GM12865 (cell line): ENCODE measurements at regions not wholly inside any gene's neighbourhood (a gene's known extent, or its start where the extent isn't known, plus 50 kb on each side); places are given as distances from the start of the nearest gene placed in this dataset.

Experiments
- DNase-seq: peaks from one replicate; pipeline ENCODE4 v3.0.0; 2010; ENCODE audit warnings: low read depth
- H3K4me3 ChIP-seq: 2 replicates; pipeline ENCODE4 v1.5.1; 2011; ENCODE audit warnings: mild to moderate bottlenecking, low read depth, low read length, control low read depth
- TF ChIP-seq, protein P1 (sequence below): IDR thresholded peaks from 2 replicates; pipeline ENCODE4 v1.5.1; 2011; ENCODE audit warnings: low read length, control low read depth, low read depth, inconsistent platforms; ENCODE audit not compliant: insufficient read depth; ENCODE audit errors: missing control alignments

DNA sequence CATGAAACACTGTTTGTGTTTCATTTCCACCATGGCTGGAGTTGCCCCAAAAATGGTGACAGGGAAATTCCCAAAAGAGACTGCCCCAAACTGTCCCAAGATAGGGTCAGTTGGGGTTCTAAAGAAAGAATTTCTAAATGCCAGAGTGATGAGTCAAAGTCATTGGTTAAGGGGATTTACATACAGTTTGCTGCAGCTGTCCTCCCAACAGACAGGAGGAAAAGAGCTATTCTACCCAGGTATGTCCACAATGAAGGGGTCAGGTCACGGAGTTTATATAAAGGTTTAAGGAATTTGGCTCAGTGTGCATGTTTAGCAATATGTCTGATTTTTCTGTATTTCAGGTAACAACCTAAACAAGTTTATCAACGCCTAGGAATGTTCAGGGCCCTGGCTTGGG, 344.1 kb downstream of the TDRD15 start:
- peak; percentile 27 for DNase-seq
- no peak overlapping the region for H3K4me3 ChIP-seq
- TF ChIP-seq, protein P1, sequence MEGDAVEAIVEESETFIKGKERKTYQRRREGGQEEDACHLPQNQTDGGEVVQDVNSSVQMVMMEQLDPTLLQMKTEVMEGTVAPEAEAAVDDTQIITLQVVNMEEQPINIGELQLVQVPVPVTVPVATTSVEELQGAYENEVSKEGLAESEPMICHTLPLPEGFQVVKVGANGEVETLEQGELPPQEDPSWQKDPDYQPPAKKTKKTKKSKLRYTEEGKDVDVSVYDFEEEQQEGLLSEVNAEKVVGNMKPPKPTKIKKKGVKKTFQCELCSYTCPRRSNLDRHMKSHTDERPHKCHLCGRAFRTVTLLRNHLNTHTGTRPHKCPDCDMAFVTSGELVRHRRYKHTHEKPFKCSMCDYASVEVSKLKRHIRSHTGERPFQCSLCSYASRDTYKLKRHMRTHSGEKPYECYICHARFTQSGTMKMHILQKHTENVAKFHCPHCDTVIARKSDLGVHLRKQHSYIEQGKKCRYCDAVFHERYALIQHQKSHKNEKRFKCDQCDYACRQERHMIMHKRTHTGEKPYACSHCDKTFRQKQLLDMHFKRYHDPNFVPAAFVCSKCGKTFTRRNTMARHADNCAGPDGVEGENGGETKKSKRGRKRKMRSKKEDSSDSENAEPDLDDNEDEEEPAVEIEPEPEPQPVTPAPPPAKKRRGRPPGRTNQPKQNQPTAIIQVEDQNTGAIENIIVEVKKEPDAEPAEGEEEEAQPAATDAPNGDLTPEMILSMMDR: no peak

DNA sequence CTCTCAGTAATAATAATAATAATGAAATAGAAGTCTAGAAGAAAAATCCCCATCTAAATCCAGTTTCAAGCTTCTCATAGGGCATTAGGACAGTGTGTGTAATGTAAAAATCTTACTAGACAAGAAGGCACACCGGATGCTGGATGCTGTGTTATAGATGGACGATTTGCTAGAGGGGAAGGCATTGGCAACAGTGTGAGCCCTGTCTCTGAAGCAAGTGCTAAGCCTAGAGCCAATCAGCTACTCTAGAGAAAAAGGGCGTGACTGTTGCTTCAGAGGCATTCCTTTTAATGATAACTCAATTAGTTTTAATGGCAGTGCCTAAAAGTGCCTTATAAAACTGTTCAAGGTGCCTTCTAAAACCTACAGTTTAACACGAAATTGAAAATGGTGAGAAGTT, 344.9 kb downstream of the TDRD15 start:
- no peak for DNase-seq
- TF ChIP-seq, protein P1: no peak
- H3K4me3 ChIP-seq: no peak overlapping the region

DNA sequence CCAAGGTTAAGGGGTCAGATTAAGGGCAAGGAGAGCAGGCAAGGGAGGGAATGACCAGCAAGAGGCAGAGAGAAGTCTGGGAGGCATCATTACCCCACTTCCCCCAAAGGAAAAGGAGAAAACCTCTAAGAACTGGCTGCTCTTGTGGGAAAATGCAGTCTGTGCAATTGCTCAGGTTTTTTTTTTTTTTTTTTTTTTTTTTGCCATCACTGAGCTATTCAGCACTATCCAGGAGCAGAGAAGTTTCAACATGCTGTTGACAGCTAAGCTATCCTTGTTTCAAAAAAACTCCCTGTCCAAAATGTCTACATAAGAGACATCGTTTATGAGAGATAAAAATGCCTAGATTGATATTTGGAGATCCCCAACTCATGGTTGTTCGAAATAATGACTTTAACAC, 345.4 kb downstream of the TDRD15 start:
- no peak overlapping the region for H3K4me3 ChIP-seq
- TF ChIP-seq, protein P1: no peak
- DNase-seq: no peak

DNA sequence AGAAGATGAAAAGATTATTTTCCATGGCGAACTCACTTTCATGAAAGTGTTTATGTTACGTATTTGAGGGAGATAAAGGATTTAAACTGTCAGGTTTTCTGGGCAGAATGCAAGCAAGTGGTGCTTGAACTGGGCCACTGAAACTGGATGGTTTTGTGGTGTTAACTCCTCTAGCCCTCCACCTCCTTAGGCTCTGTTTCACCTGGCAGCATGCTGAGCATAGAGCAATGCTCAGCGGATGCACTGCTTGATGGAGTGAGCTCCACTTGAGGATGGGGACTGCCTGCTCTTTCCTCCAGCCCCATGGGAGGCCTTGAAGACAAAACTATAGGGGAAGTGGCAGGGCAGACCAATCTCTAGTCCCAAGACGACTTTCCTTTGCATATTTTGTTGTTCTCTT, 345.8 kb downstream of the TDRD15 start:
- DNase-seq: peak; percentile 17
- no peak overlapping the region for H3K4me3 ChIP-seq
- TF ChIP-seq, protein P1: no peak

DNA sequence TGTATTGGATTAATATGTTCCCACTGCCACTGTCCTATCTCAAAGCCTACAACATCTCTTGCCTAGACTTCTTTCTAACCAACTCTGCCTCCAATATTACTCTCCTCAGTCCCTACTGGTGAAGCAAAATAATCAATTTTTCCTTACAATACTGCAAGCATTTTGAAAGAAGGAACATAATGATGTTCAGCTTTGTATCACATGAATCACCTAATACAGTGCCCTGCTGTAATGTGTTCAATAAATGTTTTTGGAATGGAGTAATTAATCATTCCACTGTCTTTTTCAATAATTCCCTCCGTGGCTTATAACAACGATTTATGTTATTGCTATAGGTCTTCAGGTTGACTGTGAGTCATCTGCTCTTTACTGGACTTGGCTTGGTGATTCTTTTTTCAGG, 356.4 kb downstream of the TDRD15 start:
- H3K4me3 ChIP-seq: no peak overlapping the region
- TF ChIP-seq, protein P1: no peak

DNA sequence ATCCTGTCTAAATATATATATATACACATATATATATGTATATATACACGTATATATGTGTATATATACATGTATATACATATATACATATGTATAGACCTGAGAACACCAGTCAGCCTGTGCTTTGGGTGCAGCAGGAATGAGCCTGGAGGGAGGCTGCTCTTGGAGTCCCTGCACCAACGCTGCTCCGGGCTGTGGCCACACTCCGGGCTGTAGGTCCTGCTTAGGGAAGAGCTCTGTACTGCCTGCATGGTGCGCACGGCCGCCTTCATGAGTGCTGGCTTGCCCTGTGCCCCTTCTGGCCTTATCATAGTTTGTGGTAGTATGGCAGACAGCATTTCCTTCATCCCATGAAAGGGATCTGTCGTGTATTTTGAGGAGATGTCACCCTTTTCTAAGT, 360.9 kb downstream of the TDRD15 start:
- TF ChIP-seq, protein P1: no peak
- no peak overlapping the region for H3K4me3 ChIP-seq
- no peak for DNase-seq

More for the DNA sequence above, 356.4 kb downstream of the TDRD15 start:
- no peak for DNase-seq

DNA sequence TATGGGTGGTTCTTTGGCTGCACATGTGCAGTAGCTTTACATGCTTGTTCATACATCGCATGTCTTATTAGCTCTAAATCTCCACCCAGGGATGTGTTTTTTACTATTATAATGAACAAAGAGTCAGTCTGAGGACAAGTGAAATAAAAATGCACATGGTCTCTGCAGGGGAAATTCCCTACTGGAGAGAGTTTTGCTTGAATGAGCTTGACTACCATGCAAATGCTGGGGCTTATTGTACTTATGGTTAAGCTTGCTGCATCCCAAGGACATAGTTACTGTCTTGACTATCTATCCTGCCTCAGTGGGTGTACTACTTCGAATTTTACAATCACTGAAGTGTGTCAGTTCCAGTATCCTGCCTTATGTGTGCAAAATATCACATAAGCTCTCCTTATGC, 362.7 kb downstream of the TDRD15 start:
- no peak overlapping the region for H3K4me3 ChIP-seq
- TF ChIP-seq, protein P1: no peak
- DNase-seq: peak; percentile 38
